GM12891 (cell line): ENCODE measurements at regions not wholly inside any gene's neighbourhood (a gene's known extent, or its start where the extent isn't known, plus 50 kb on each side); places are given as distances from the start of the nearest gene placed in this dataset.

Experiments
- POLR2A ChIP-seq: IDR thresholded peaks from 2 replicates; pipeline ENCODE4 v1.6.1; 2011; ENCODE audit warnings: low read depth, low read length, control low read depth
- POLR2AphosphoS5 ChIP-seq: IDR thresholded peaks from 2 replicates; pipeline ENCODE4 v1.6.1; 2011; ENCODE audit warnings: low read depth, low read length, control low read depth
- POU2F2 ChIP-seq: IDR thresholded peaks from 2 replicates; pipeline ENCODE4 v1.6.1; 2011; ENCODE audit warnings: low read depth, mild to moderate bottlenecking, control low read depth, low read length, moderate library complexity
- SPI1 ChIP-seq: IDR thresholded peaks from 2 replicates; pipeline ENCODE4 v1.6.1; 2011; ENCODE audit warnings: low read depth, low read length, control low read depth
- TAF1 ChIP-seq: IDR thresholded peaks from 2 replicates; pipeline ENCODE4 v1.6.1; 2011; ENCODE audit warnings: low read depth, low read length, control low read depth

DNA sequence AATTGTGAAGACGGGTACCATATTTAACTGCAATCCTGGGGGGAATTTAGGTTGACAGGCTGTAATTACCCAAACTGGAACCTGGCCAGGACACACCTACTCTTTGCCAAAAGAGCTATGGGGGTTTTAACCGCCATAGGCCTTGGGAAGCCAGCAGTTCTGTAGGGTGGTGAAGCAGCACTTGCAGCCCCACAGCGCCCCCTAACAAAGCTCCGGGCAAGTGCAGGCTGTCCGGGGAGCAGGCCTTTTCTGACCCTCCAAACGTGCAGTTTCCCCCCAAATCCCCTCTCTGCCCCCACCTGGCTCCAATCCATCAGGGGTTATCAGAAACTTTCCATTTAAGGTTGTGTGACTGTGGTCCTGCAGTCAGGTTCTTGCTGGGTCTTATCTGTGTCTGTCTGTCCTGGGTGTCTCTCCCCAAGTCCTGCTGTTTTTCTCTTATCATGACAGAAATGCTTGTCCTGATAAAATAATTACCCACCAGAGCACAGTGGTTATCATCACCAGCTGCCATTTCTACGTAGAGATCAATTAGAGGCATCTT is 350.9 kb downstream of the MID1IP1 start:
- TF ChIP-seq POLR2AphosphoS5: no peak
- no peak for TF ChIP-seq POLR2A
- no peak for TF ChIP-seq TAF1
- no peak for TF ChIP-seq SPI1
- no peak for TF ChIP-seq POU2F2
